Heart left ventricle (tissue), 13 donors: ENCODE measurements at regions not wholly inside any gene's neighbourhood (a gene's known extent, or its start where the extent isn't known, plus 50 kb on each side); places are given as distances from the start of the nearest gene placed in this dataset.

Experiments
- CTCF ChIP-seq, 12 donors: fragments of 200-600 bp; sonication (generic) in 4 of 12; IDR thresholded peaks; one replicate each; pipeline versions ENCODE4 v1.5.0 to v1.8.0; 2018 to 2022; ENCODE audit warnings: antibody characterized with exemption in 12 of 12, mild to moderate bottlenecking in 5 of 12
- POLR2A ChIP-seq, 2 donors: fragments of 450-650 bp; IDR thresholded peaks; one replicate each; pipeline ENCODE4 v1.6.1; 2017; ENCODE audit warnings: antibody characterized with exemption in 2 of 2, mild to moderate bottlenecking in 2 of 2, moderate library complexity in 2 of 2
- donor health status: ischemic (EF 13 %, LVEDD 7.1; RV severe dilation, severe dysfunction).
- donor health status: DM: no; HTN: yes; CAD: no.
- donor health status: DM: no; HTN: no; CAD: no.
- donor health status: ischemic (EF 25% LVEDD 6.9; RV normal size, moderate dysfunction).
- donor health status: ischemic (EF 25% LVEDD 5.7; RV mildly dilated, moderate dysfunction).
- donor health status: ischemic (EF 35%, LVEDD 5.7; RV mildly dilated, moderate dysfunction).
- donor health status: nonischemic (EF 11% LVEDD 7.7; RV severe dilation, severe dysfunction).
- donor health status: DM: yes; HTN: yes; CAD: no.
- donor health status: PGD.
- donor health status: ischemic (EF 29% LVEDD 5.4; RV normal size, mild dysfunction).
- donor health status: nonischemic (EF 23%, LVEDD 6.1; RV moderate dilation, normal function).

- TF ChIP-seq POLR2A (IDR thresholded peaks at IDR 0.05) (no peak), CTCF (IDR thresholded peaks at IDR 0.05) (no peak)
Measured at GRCh38 chr2:145818890-145819504, 1299.1 kb upstream of the ZEB2 start.
